ENCODE measurements at regions not wholly inside any gene's neighbourhood (a gene's known extent, or its start where the extent isn't known, plus 50 kb on each side); places are given as distances from the start of the nearest gene placed in this dataset.

GRCh38 chr6:145235207-145235606, 500.1 kb downstream of the EPM2A start (continued):
- no peak for TF ChIP-seq SP1 (IDR thresholded peaks at IDR 0.05; ENCODE audit: low read depth, low read length)
- TF ChIP-seq HDAC2 (IDR thresholded peaks at IDR 0.05; ENCODE audit: borderline replicate concordance in 1 of 2, low read depth in 2 of 2, low read length in 2 of 2): no peak
- TF ChIP-seq BACH1 (IDR thresholded peaks at IDR 0.05; ENCODE audit: low read length): no peak
- no peak for TF ChIP-seq E2F6 (IDR thresholded peaks at IDR 0.05)
- TF ChIP-seq RFX5 (IDR thresholded peaks at IDR 0.05; ENCODE audit: borderline replicate concordance, low read depth, low read length): no peak
- TF ChIP-seq GTF2F1 (IDR thresholded peaks at IDR 0.05; ENCODE audit: borderline replicate concordance, low read depth, low read length): no peak
- no peak for TF ChIP-seq CHD1 (IDR thresholded peaks at IDR 0.05; ENCODE audit: low read depth, low read length)

Measured in H1 (cell line).